GM12878 (cell line): ENCODE measurements at regions not wholly inside any gene's neighbourhood (a gene's known extent, or its start where the extent isn't known, plus 50 kb on each side); places are given as distances from the start of the nearest gene placed in this dataset.

Experiments used
- ATAC-seq: fragments of 200-7000 bp; cut with Tn5 transposase; 3 replicates; pipeline ENCODE4 v1.9.1; 2020; ENCODE audit warnings: mild to moderate bottlenecking, moderate library complexity
- BruUV-seq: library from RNA; stranded (reverse); fragments of 400-500 nt; replicated peaks from 2 replicates; lab custom pipeline; 2021; lab: Mats Ljungman, UMichigan
- CTCF ChIA-PET: fragments of 300-600 bp; sonication (Branson Sonifier 250); formaldehyde crosslinking; extraction: SDS; loops from one replicate; lab custom pipeline; 2021; ENCODE audit warnings: inconsistent platforms; lab: Yijun Ruan, JAX
- POLR2A ChIA-PET: fragments of 350-600 bp; formaldehyde crosslinking; extraction: SDS; loops from one replicate; lab custom pipeline; 2021; ENCODE audit warnings: inconsistent platforms; lab: Charles Lee
- RAD21 ChIA-PET: fragments of 300-600 bp; sonication (Branson Sonifier 250); formaldehyde crosslinking; loops from one replicate; lab custom pipeline; 2023; ENCODE audit warnings: antibody characterized with exemption; ENCODE audit not compliant: unreplicated experiment; lab: Charles Lee
- SMC1A ChIA-PET: fragments of 300-600 bp; sonication (Branson Sonifier 250); formaldehyde crosslinking; loops from one replicate; lab custom pipeline; 2023; ENCODE audit not compliant: unreplicated experiment, uncharacterized antibody; lab: Charles Lee
- DNase-seq: peaks from one replicate; pipeline ENCODE4 v3.0.0-alpha.2; 2011; ENCODE audit warnings: low read depth, low spot score
- FAIRE-seq: peaks from 3 replicates; lab custom pipeline; 2011; peaks lifted over from hg19 to GRCh38; lab: Jason Lieb, UNC
- H2AFZ ChIP-seq: 2 replicates; pipeline ENCODE4 v1.6.0; 2011; ENCODE audit warnings: low read depth, low read length, control low read depth; ENCODE audit not compliant: control insufficient read depth
- H3K27ac ChIP-seq: 2 replicates; pipeline ENCODE4 v1.5.1; 2011; ENCODE audit warnings: control low read depth; ENCODE audit not compliant: control insufficient read depth, insufficient read depth
- H3K27me3 ChIP-seq, 2 experiments: replicated peaks in 1 of 2; 2 replicates each; pipeline versions ENCODE4 v1.6.0 to v1.6.1; 2011; ENCODE audit warnings: low read length in 1 of 2; ENCODE audit not compliant: control insufficient read depth in 2 of 2, insufficient read depth in 2 of 2
- H3K36me3 ChIP-seq, 2 experiments: 2 replicates each; pipeline ENCODE4 v1.5.1; 2011; ENCODE audit warnings: low read length in 1 of 2; ENCODE audit not compliant: control insufficient read depth in 2 of 2, insufficient read depth in 2 of 2
- H3K4me1 ChIP-seq: 2 replicates; pipeline ENCODE4 v1.6.1; 2011; ENCODE audit warnings: mild to moderate bottlenecking, low read length, moderate library complexity, mixed read lengths; ENCODE audit not compliant: control insufficient read depth, insufficient read depth
- H3K4me2 ChIP-seq: 2 replicates; pipeline ENCODE4 v1.6.0; 2011; ENCODE audit warnings: control low read depth; ENCODE audit not compliant: control insufficient read depth, insufficient read depth
- H3K4me3 ChIP-seq: fragments of 200-600 bp; sonication (generic); 2 replicates; pipeline ENCODE4 v1.5.1; 2016
- H3K79me2 ChIP-seq: 2 replicates; pipeline ENCODE4 v1.6.0; 2011; ENCODE audit warnings: low read length; ENCODE audit not compliant: control insufficient read depth, insufficient read depth
- H3K9ac ChIP-seq: 2 replicates; pipeline ENCODE4 v1.8.0; 2011; ENCODE audit warnings: low read length, control low read depth, mixed read lengths; ENCODE audit not compliant: control insufficient read depth, insufficient read depth
- H3K9me3 ChIP-seq: replicated peaks from 3 replicates; pipeline ENCODE4 v1.5.1; 2011; ENCODE audit warnings: mild to moderate bottlenecking, low read length; ENCODE audit not compliant: control insufficient read depth, insufficient read depth
- H4K20me1 ChIP-seq: 2 replicates; pipeline ENCODE4 v1.6.0; 2011; ENCODE audit not compliant: control insufficient read depth, insufficient read depth
- CREM ChIP-seq: IDR thresholded peaks from 2 replicates; pipeline ENCODE4 v1.6.1; 2014; ENCODE audit warnings: antibody characterized with exemption, low read depth
- CTCF ChIP-seq, 3 experiments: IDR thresholded peaks in 2 of 3; conservative IDR thresholded peaks in 1 of 3; 2 replicates each; pipeline ENCODE4 v1.5.1; 2011; ENCODE audit warnings: low read depth in 3 of 3, low read length in 3 of 3, mild to moderate bottlenecking in 3 of 3, control low read depth in 2 of 3, moderate library complexity in 2 of 3, inconsistent platforms in 1 of 3, mixed read lengths in 1 of 3; ENCODE audit not compliant: control insufficient read depth in 2 of 3, insufficient read depth in 1 of 3; ENCODE audit errors: extremely low read depth in 1 of 3
- FOXK2 ChIP-seq: fragments of 450-650 bp; IDR thresholded peaks from 2 replicates; pipeline ENCODE4 v1.6.1; 2017; ENCODE audit warnings: mild to moderate bottlenecking, moderate library complexity
- HDAC2 ChIP-seq: fragments of 200-600 bp; sonication (generic); IDR thresholded peaks from 2 replicates; pipeline ENCODE4 v1.6.1; 2017
- HDGF ChIP-seq: fragments of 450-650 bp; IDR thresholded peaks from 2 replicates; pipeline ENCODE4 v1.6.1; 2016; ENCODE audit warnings: antibody characterized with exemption
- KDM1A ChIP-seq: fragments of 200-600 bp; sonication (generic); IDR thresholded peaks from 2 replicates; pipeline ENCODE4 v1.6.1; 2016; ENCODE audit warnings: borderline replicate concordance
- MTA2 ChIP-seq: fragments of 450-650 bp; IDR thresholded peaks from 2 replicates; pipeline ENCODE4 v1.6.1; 2016; ENCODE audit warnings: low read depth, mild to moderate bottlenecking, moderate library complexity
- NFXL1 ChIP-seq: fragments of 450-650 bp; IDR thresholded peaks from 2 replicates; pipeline ENCODE4 v1.6.1; 2017; ENCODE audit warnings: antibody characterized with exemption, mild to moderate bottlenecking, borderline replicate concordance
- NR2C1 ChIP-seq: fragments of 450-650 bp; IDR thresholded peaks from 2 replicates; pipeline ENCODE4 v1.6.1; 2017; ENCODE audit warnings: antibody characterized with exemption, mild to moderate bottlenecking, moderate library complexity
- PAX5 ChIP-seq: IDR thresholded peaks from 2 replicates; pipeline ENCODE4 v1.6.1; 2011; ENCODE audit warnings: low read depth, low read length, borderline replicate concordance
- POLR2A ChIP-seq: IDR thresholded peaks from 2 replicates; pipeline ENCODE4 v1.6.1; 2011; ENCODE audit warnings: low read depth, mild to moderate bottlenecking, low read length
- POLR2AphosphoS5 ChIP-seq: IDR thresholded peaks from 2 replicates; pipeline ENCODE4 v1.6.1; 2011; ENCODE audit warnings: mild to moderate bottlenecking, low read length, inconsistent platforms
- RBBP5 ChIP-seq: fragments of 200-600 bp; sonication (generic); conservative IDR thresholded peaks from 2 replicates; pipeline ENCODE4 v1.6.1; 2016
- REST ChIP-seq: IDR thresholded peaks from 2 replicates; pipeline ENCODE4 v1.6.1; 2012; ENCODE audit warnings: mild to moderate bottlenecking, low read depth, low read length
- SPI1 ChIP-seq: IDR thresholded peaks from 2 replicates; pipeline ENCODE4 v1.6.1; 2011; ENCODE audit warnings: low read depth, mild to moderate bottlenecking, low read length, moderate library complexity, borderline replicate concordance; ENCODE audit not compliant: insufficient read depth
- ZNF217 ChIP-seq: fragments of 450-650 bp; IDR thresholded peaks from 2 replicates; pipeline ENCODE4 v1.6.1; 2017; ENCODE audit warnings: antibody characterized with exemption, mild to moderate bottlenecking
- ZNF274 ChIP-seq: IDR thresholded peaks from one replicate; pipeline ENCODE4 v1.8.0; 2011; ENCODE audit not compliant: insufficient read length, insufficient read depth
- ZNF622 ChIP-seq: fragments of 450-650 bp; IDR thresholded peaks from 2 replicates; pipeline ENCODE4 v1.6.1; 2017; ENCODE audit warnings: mild to moderate bottlenecking, inconsistent platforms
- WGBS: methylation state at CpG from one replicate; pipeline ENCODE4 v1.1.6; 2016; ENCODE audit warnings: low lambda C conversion rate; ENCODE audit not compliant: insufficient replicate concordance, insufficient coverage; ENCODE audit errors: missing lambda C conversion rate; 5-methylcytosine and 5-hydroxymethylcytosine counted together
- in situ Hi-C: fragments of 300-500 bp; cut with MboI; formaldehyde crosslinking; loops from 9 replicates; pipeline ENCODE4 v1.14.3; 2018; ENCODE audit warnings: mixed read lengths
- intact Hi-C: fragments of 100-400 bp; cut with micrococcal nuclease; formaldehyde crosslinking; loops from one replicate; pipeline ENCODE4 v1.14.2; 2022; ENCODE audit not compliant: unreplicated experiment

GRCh38 chr9:129463477-129463876 is 157.4 kb downstream of the C9orf50 start (continued):
- TF ChIP-seq HDAC2 (no peak), HDGF (no peak)

- no peaks in the 10 kb centered on the region for H3K9me3 ChIP-seq
- ChIA-PET POLR2A (no interaction called here), SMC1A (interaction anchor here (1.4 kb wide), 1 partner anchor 163 kb away, joined by 3 read pairs; the partner anchor contains the start of gene NTMT1), CTCF (interaction anchor here (0.7 to 1.4 kb wide), 2 partner anchors 39 to 50 kb away, joined by 4 to 5 read pairs; no protein-coding TSS in a partner anchor), RAD21 (no interaction called here)
- H2AFZ ChIP-seq, result no peak overlapping the region
- WGBS, result 55% methylated on average over 15 of the region's 15 CpGs
- ATAC-seq, result no peak
- H3K9ac ChIP-seq, result no peak overlapping the region
- TF ChIP-seq POLR2AphosphoS5 (no peak), NR2C1 (no peak), PAX5 (no peak), NFXL1 (no peak), POLR2A (no peak), MTA2 (no peak), CREM (no peak), FOXK2 (no peak), KDM1A (no peak), ZNF274 (no peak), RBBP5 (no peak), ZNF622 (no peak), SPI1 (no peak), HDGF (no peak), HDAC2 (no peak), REST (no peak), ZNF217 (no peak), CTCF (IDR thresholded peaks at IDR 0.05 in 2 of 3, conservative IDR thresholded peaks at IDR 0.05 in 1 of 3; ENCODE audit: control insufficient read depth in 2 of 3, extremely low read depth in 1 of 3, insufficient read depth in 1 of 3, low read depth in 3 of 3, low read length in 3 of 3) (no peak)
- H3K36me3 ChIP-seq, result no peaks in the 10 kb centered on the region
- no TSS peak for BruUV-seq
- H3K4me2 ChIP-seq, result no peak overlapping the region
- H3K79me2 ChIP-seq, result no peaks in the 10 kb centered on the region
- H3K27me3 ChIP-seq, result no peaks in the 10 kb centered on the region
- no peak overlapping the region for H3K27ac ChIP-seq
- FAIRE-seq, result no peak
- H3K4me1 ChIP-seq, result peaks cover 26% of the 10 kb centered on the region
- no peak for DNase-seq
- in situ Hi-C loops, result no loop called here
- H3K4me3 ChIP-seq, result no peak overlapping the region
- intact Hi-C loops, result no loop called here
- H4K20me1 ChIP-seq, result no peaks in the 10 kb centered on the region
Observed at GRCh38 chr9:129462360-129462759, 158.5 kb downstream of the C9orf50 start.
